NCI-H187 (cell line): ENCODE measurements at regions not wholly inside any gene's neighbourhood (a gene's known extent, or its start where the extent isn't known, plus 50 kb on each side); places are given as distances from the start of the nearest gene placed in this dataset.

ENCODE experiments used
- DNase-seq, 2 experiments: peaks; one replicate each; lab custom pipeline; 2025; lab: John Stamatoyannopoulos, UW

DNA sequence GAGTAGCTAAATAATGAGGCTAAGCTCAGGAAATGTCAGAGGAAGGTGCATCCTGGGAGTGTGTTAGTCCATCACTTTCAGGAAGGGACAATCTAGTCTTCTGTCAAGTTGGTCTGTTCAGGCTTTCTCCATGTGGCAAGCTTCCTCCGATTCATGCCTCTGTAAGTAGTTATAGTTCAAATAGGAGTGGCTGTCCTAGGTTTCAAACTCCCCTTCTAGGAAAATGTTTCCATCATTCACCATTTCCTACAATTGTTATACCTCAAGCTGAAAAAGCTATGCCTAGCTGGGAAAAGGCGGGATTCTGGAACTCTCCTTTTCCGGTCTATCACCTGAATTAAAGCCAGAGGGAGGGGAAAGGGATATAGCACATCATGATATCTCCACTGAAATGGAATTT lies 287.7 kb upstream of the ZSWIM2 start:
- no peak for DNase-seq

DNA sequence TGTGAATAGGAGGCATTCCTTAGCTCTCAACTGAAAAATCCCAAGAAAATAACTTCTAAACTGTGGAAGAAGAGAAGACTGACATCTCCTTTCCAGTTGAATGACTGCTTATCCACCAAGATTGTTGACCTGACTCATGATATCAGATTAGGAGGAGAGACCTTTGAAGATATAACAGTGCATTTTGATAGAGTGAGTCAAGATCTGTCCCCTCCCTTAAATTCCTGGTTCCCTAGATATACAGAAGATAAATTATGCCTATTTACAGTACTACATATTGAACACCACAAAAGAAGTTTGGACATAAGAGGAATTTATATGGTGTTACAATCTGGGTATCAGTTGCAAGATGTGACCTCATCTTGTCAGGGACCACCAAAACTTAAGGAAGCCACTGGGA lies 285.3 kb upstream of the ZSWIM2 start:
- no peak for DNase-seq

- no peak for DNase-seq
Observed at GRCh38 chr2:187129868-187130267, 280.9 kb upstream of the ZSWIM2 start.

GRCh38 chr2:187129306-187129705 lies 280.3 kb upstream of the ZSWIM2 start:
- DNase-seq = no peak

- DNase-seq = no peak
Observed at GRCh38 chr2:187126247-187127005, 277.5 kb upstream of the ZSWIM2 start.

GRCh38 chr2:187125318-187125717 lies 276.3 kb upstream of the ZSWIM2 start:
- DNase-seq = no peak

DNA sequence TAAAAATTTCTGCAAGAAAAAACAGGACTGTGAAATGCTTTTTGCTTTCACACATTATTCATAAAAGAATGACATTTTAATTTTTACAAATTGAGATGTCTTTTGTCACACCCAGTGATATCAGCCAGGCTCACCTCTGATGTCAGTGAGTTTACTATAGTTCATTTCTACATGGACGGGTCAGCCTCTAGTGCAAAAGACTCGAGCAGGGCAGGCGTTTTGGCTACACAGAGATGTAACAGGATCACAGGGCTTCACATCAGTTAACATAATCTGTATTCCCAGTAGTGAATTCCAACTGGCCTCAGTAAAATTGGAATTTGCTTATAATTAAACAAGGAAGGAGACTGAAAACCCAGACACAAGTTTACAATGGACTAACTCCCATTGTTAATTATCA lies 275.6 kb upstream of the ZSWIM2 start:
- no peak for DNase-seq

DNA sequence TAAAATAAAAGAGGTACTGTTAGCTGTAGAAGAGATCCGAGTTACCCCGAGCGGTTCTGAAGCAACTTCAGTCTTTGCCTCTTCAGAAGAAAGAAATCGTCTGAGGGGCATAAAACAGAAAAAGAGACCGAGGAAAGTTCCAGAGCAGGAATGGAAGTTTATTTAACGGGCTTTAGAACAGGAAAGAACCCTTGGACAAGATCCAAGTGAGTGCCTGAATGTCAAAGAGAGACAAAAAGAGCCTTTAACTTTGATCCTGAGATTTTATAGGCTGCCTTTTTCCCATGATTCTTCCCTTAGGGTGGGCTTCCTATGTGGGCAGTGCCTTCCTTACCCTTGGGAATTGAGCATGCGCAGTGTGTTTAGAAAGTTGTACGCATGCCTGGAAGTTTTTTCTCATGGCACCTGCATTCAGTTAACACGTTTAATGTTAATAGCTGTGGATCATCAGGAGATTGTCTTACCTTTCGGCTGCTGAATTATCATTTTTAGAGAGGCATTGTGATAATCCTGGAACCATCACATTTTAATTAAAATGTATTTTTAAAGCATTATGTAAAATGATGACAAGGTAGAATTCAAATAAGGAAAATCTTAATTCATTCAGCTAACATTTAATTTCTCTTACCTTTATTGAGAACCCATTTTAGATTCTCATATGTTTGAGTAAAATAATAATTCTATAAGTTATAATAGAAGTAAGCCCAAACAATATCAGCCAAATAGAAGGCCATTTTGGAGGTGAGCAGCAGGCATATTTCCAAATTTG lies 269.5 kb upstream of the ZSWIM2 start:
- DNase-seq = no peak

DNA sequence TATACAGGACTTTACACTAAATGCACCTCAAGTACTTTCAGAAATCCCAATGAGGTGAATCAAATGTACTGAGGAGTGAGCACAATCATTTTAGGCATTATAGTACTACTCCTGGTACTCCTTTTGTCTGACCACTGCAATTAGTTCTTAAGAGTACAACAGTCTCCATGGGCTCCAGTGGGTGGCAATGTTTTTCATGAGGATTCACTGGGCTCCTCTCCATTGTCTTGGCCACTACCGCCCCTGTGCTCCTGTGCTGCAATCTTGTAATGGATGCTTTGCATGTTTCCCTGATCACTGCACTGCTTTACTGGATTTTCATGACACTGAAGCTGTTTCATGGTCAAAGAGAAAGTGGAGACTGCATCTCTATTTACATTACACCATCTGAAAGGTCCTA lies 268.5 kb upstream of the ZSWIM2 start:
- no peak for DNase-seq

DNA sequence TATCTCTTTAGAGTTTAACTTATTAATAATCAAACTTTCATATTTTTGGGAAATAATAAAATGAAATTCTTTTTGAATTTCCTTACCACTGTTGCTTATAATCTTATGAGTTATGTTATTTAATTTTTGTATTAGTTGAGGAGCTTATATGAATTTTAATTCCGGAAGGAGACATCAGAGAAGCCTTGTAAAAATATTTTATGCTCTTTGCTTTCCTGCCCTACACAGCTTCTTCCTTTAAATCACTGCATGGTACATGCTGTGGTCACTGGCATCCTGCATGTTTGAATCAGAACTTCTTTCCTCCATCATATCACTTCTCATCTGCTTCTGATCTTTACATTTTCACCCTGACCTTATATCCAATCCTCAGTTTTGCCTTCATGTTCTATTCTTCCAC lies 266.7 kb upstream of the ZSWIM2 start:
- no peak for DNase-seq

GRCh38 chr2:187107001-187107400 lies 258.0 kb upstream of the ZSWIM2 start:
- DNase-seq = no peak

- DNase-seq = no peak
Observed at GRCh38 chr2:187105218-187105617, 256.2 kb upstream of the ZSWIM2 start.

DNA sequence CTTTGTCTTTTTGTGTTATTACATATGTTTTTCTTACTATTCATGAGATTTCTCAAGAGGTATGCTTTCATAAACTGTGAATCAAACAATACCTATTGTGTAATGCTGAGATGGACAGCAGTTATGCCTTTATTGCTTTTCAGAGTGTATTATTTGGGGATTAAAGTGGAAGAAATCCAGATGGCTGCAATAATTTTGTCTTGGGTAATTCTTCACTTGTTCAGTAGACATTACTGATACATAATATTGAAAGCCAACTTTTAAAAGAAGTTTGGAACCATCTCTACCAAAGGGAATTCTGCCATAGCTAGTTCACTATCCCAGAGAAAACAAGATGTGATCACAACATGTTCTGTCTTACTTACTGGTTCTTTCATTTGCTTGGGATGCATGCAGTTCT lies 253.4 kb upstream of the ZSWIM2 start:
- DNase-seq = no peak

- DNase-seq = no peak
Observed at GRCh38 chr2:187098154-187098553, 249.2 kb upstream of the ZSWIM2 start.

GRCh38 chr2:187093771-187094412 lies 244.9 kb upstream of the ZSWIM2 start:
- DNase-seq = no peak

- DNase-seq = no peak
Observed at GRCh38 chr2:187091664-187092063, 242.7 kb upstream of the ZSWIM2 start.

- no peak for DNase-seq
Observed at GRCh38 chr2:187084524-187084923, 235.6 kb upstream of the ZSWIM2 start.

GRCh38 chr2:187081461-187081860 lies 232.5 kb upstream of the ZSWIM2 start:
- no peak for DNase-seq

GRCh38 chr2:187079901-187080300 lies 230.9 kb upstream of the ZSWIM2 start:
- DNase-seq = no peak

- no peak for DNase-seq
Observed at GRCh38 chr2:187078297-187078696, 229.3 kb upstream of the ZSWIM2 start.

- DNase-seq = no peak
Observed at GRCh38 chr2:187075671-187076070, 226.7 kb upstream of the ZSWIM2 start.

DNA sequence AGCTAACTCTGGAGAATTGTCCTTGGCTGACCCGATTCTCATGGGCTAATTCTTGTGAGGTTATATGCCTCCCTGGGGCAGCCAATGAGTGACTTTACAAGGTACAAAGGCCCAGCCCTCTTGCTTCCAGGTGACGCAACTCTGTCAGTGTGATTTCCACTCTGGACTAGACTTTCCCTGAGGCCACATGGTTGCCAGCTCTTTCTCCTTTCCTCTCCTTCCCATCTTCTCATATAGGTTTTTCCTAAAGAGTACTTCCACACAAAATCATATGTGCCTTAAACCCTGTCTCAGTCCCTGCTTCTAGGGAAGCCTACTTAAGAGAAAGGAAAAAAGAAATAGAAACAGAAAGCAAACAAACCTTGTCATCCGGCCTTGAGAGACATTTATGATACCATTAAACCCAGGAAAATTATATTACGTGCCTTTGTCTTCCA lies 226.2 kb upstream of the ZSWIM2 start:
- no peak for DNase-seq

DNA sequence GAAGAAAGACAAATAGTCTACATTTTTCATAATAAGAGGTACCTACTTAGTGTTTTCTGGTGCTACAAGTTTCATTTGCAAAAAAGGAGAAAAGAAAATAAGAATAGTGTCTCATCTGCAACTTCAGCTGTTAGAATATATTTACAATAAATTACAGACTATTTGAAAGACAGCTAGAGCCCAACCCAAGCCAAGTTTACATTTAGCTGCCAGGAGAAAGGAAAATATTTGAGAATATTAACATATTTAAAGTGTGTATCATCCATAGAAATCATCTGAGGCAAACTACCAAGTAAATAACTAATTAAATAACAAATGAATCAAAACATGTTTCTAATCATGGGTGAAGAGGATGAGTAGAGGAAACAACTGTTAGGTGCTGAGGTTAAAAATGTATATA lies 209.2 kb upstream of the ZSWIM2 start:
- DNase-seq = no peak
